G401 (cell line): ENCODE measurements at regions not wholly inside any gene's neighbourhood (a gene's known extent, or its start where the extent isn't known, plus 50 kb on each side); places are given as distances from the start of the nearest gene placed in this dataset.

Source experiments
- DNase-seq: peaks from one replicate; pipeline ENCODE4 v3.0.0-alpha.2; 2015; ENCODE audit warnings: low spot score
- in situ Hi-C: cut with HindIII; loops from 2 replicates; pipeline ENCODE4 v1.10.0; 2016; ENCODE audit warnings: low sequenced_read_pairs, mixed read lengths

DNA sequence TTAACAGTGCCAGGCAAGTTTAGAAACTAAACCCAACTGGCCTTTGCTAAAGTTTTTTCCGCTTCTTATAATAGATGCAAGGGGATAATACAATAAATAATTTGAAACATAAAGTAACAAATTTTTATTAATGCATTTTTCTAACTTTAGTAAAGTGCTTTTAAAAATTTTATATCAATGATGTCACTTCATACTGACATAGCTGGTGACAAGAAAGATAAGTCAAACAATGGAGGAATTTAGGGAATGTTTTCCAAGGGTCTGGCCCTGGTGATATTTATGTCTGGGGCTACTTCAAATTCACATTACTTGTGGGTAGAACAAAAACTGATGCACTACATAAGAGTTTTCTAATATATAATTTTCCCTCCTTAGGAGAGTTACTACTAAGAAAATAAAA, 61.2 kb upstream of the CBLN2 start:
- in situ Hi-C loops, result no loop called here
- no peak for DNase-seq

DNA sequence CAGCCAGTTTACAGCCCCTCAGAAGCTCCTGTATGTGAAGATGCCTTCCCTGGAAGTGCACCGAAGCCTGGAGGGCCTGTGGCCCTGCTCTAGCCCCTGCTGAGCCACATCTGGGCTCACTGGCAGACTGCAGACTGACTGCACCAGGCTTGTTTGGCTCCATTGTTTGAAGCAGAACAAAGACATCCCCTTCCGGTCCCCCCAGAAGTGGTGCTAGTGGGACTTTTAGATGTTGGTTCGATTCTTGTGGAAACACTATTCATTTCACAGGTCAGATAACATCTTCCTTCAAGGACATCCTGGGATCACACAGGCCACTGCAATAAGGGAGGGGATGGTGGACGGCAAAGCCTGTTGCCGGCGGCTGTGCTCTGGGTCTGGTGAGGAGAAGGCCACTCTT, 57.8 kb upstream of the CBLN2 start:
- in situ Hi-C loops, result no loop called here
- no peak for DNase-seq

DNA sequence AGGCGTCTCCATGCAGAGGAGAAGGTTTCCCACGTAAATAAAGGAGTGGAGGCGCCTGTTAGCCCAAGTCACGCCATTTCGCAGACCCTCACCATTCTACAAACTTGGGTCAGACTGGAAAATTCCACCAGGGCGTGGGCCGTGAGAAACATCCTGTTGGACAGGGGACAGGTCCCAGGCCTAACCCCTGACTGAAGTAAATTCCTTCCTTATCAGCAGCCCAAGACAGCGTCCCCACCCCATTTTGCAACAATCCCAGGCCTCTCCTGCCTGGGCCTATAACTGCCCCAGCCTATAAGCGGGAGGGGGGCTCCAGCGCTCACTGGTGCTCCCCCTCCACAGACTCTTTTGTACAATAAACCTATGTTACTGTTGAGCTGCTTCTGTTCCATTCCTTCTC, 57.3 kb upstream of the CBLN2 start:
- DNase-seq, result no peak
- in situ Hi-C loops, result no loop called here
